WTC11 (cell line): ENCODE measurements at regions not wholly inside any gene's neighbourhood (a gene's known extent, or its start where the extent isn't known, plus 50 kb on each side); places are given as distances from the start of the nearest gene placed in this dataset.

Experiments
- ATAC-seq: fragments of 200-7000 bp; cut with Tn5 transposase; 2 replicates; pipeline ENCODE4 v1.10.0; 2021; ENCODE audit warnings: mild to moderate bottlenecking, moderate library complexity
- CTCF ChIA-PET: fragments of 300-600 bp; sonication (Branson Sonifier 250); formaldehyde crosslinking; loops from one replicate; lab custom pipeline; 2021; ENCODE audit warnings: antibody characterized with exemption; lab: Charles Lee
- POLR2A ChIA-PET: fragments of 350-600 bp; sonication (Branson Sonifier 250); formaldehyde crosslinking; loops from one replicate; lab custom pipeline; 2021; ENCODE audit warnings: antibody characterized with exemption; lab: Charles Lee
- DNase-seq: peaks from one replicate; pipeline ENCODE4 v3.0.0; 2021; ENCODE audit warnings: low spot score
- H3K27ac Mint-ChIP-seq: 2 replicates; pipeline ENCODE4 v1.8.0; 2021; ENCODE audit warnings: mixed read lengths
- H3K27me3 Mint-ChIP-seq: 2 replicates; pipeline ENCODE4 v1.8.0; 2021; ENCODE audit warnings: low read depth, mild to moderate bottlenecking, moderate library complexity, mixed read lengths
- H3K36me3 Mint-ChIP-seq: 2 replicates; pipeline ENCODE4 v1.8.0; 2021; ENCODE audit warnings: mixed read lengths
- H3K4me1 Mint-ChIP-seq: 2 replicates; pipeline ENCODE4 v1.8.0; 2022; ENCODE audit warnings: mixed read lengths
- H3K4me3 Mint-ChIP-seq: 2 replicates; pipeline ENCODE4 v1.8.0; 2021; ENCODE audit warnings: mild to moderate bottlenecking, moderate library complexity, mixed read lengths
- H3K9me3 Mint-ChIP-seq: 2 replicates; pipeline ENCODE4 v1.8.0; 2021; ENCODE audit warnings: mixed read lengths
- ATF1 ChIP-seq: sonication (generic); formaldehyde crosslinking; IDR thresholded peaks from 2 replicates; pipeline ENCODE4 v1.8.1; 2023; ENCODE audit warnings: mild to moderate bottlenecking, moderate library complexity, missing genetic modification reagents
- CBFB ChIP-seq: sonication (generic); formaldehyde crosslinking; IDR thresholded peaks from 2 replicates; pipeline ENCODE4 v1.8.1; 2022; ENCODE audit warnings: mild to moderate bottlenecking, low read depth, missing genetic modification reagents
- CREB1 ChIP-seq: sonication (generic); formaldehyde crosslinking; IDR thresholded peaks from 2 replicates; pipeline ENCODE4 v1.8.0; 2023; ENCODE audit warnings: mild to moderate bottlenecking, missing genetic modification reagents
- EMX1 ChIP-seq: fragments of 250-450 bp; sonication (Bioruptor Pico); IDR thresholded peaks from 2 replicates; pipeline ENCODE4 v1.8.0; 2021; ENCODE audit warnings: mild to moderate bottlenecking
- ETV6 ChIP-seq: sonication (generic); formaldehyde crosslinking; IDR thresholded peaks from 2 replicates; pipeline ENCODE4 v1.8.1; 2022; ENCODE audit warnings: mild to moderate bottlenecking, missing genetic modification reagents
- FOXP1 ChIP-seq: sonication (generic); formaldehyde crosslinking; IDR thresholded peaks from 2 replicates; pipeline ENCODE4 v1.8.0; 2022; ENCODE audit warnings: missing genetic modification reagents, mild to moderate bottlenecking, moderate library complexity, borderline replicate concordance
- IRF2 ChIP-seq: sonication (generic); formaldehyde crosslinking; IDR thresholded peaks from 2 replicates; pipeline ENCODE4 v1.8.0; 2022; ENCODE audit warnings: low read depth, missing genetic modification reagents, borderline replicate concordance
- JAZF1 ChIP-seq: fragments of 250-450 bp; sonication (Bioruptor Pico); IDR thresholded peaks from 2 replicates; pipeline ENCODE4 v1.9.0; 2021; ENCODE audit warnings: moderate library complexity, mild to moderate bottlenecking, inconsistent platforms
- MXD4 ChIP-seq: fragments of 250-450 bp; sonication (Bioruptor Pico); IDR thresholded peaks from 2 replicates; pipeline ENCODE4 v1.8.0; 2021; ENCODE audit warnings: mild to moderate bottlenecking, moderate library complexity, borderline replicate concordance
- MYBL2 ChIP-seq: sonication (generic); formaldehyde crosslinking; IDR thresholded peaks from 2 replicates; pipeline ENCODE4 v1.8.1; 2023; ENCODE audit warnings: mild to moderate bottlenecking, moderate library complexity, missing genetic modification reagents
- NFATC4 ChIP-seq: fragments of 250-450 bp; sonication (Bioruptor Pico); IDR thresholded peaks from 2 replicates; pipeline ENCODE4 v1.9.0; 2021; ENCODE audit warnings: mild to moderate bottlenecking
- PRRX2 ChIP-seq: fragments of 250-450 bp; sonication (Bioruptor Pico); IDR thresholded peaks from 2 replicates; pipeline ENCODE4 v1.8.0; 2021; ENCODE audit warnings: mild to moderate bottlenecking
- SMAD4 ChIP-seq: sonication (generic); formaldehyde crosslinking; IDR thresholded peaks from 2 replicates; pipeline ENCODE4 v1.8.0; 2022; ENCODE audit warnings: mild to moderate bottlenecking, missing genetic modification reagents
- TCF7 ChIP-seq: sonication (generic); formaldehyde crosslinking; IDR thresholded peaks from 2 replicates; pipeline ENCODE4 v1.8.0; 2022; ENCODE audit warnings: mild to moderate bottlenecking, low read depth, missing genetic modification reagents, moderate library complexity
- TP53 ChIP-seq: sonication (generic); formaldehyde crosslinking; IDR thresholded peaks from 2 replicates; pipeline ENCODE4 v1.8.1; 2023; ENCODE audit warnings: mild to moderate bottlenecking, missing genetic modification reagents
- ZBTB21 ChIP-seq: sonication (generic); formaldehyde crosslinking; IDR thresholded peaks from 2 replicates; pipeline ENCODE4 v1.8.1; 2023; ENCODE audit warnings: mild to moderate bottlenecking, missing genetic modification reagents, borderline replicate concordance
- ZNF138 ChIP-seq: sonication (generic); formaldehyde crosslinking; conservative IDR thresholded peaks from 2 replicates; pipeline ENCODE4 v1.8.1; 2022; ENCODE audit warnings: mild to moderate bottlenecking, moderate library complexity, missing genetic modification reagents
- ZNF219 ChIP-seq: sonication (generic); formaldehyde crosslinking; IDR thresholded peaks from 2 replicates; pipeline ENCODE4 v1.8.0; 2023; ENCODE audit warnings: missing genetic modification reagents, mild to moderate bottlenecking, borderline replicate concordance
- ZNF263 ChIP-seq: sonication (generic); formaldehyde crosslinking; IDR thresholded peaks from 2 replicates; pipeline ENCODE4 v1.8.1; 2022; ENCODE audit warnings: low read depth, mild to moderate bottlenecking, moderate library complexity, missing genetic modification reagents
- ZNF423 ChIP-seq: fragments of 250-450 bp; sonication (Bioruptor Pico); IDR thresholded peaks from 2 replicates; pipeline ENCODE4 v2.1.2; 2022; ENCODE audit warnings: mild to moderate bottlenecking, moderate library complexity
- TF ChIP-seq, protein P1 (sequence below): fragments of 250-450 bp; sonication (Bioruptor Pico); IDR thresholded peaks from 2 replicates; pipeline ENCODE4 v1.9.0; 2021; ENCODE audit warnings: moderate library complexity, mild to moderate bottlenecking, inconsistent platforms, borderline replicate concordance
- TF ChIP-seq, protein P2 (sequence below): fragments of 250-450 bp; sonication (Bioruptor Pico); IDR thresholded peaks from 2 replicates; pipeline ENCODE4 v2.1.2; 2022; ENCODE audit warnings: mild to moderate bottlenecking, moderate library complexity
- TF ChIP-seq, protein P3 (sequence below): sonication (generic); formaldehyde crosslinking; IDR thresholded peaks from 2 replicates; pipeline ENCODE4 v1.8.1; 2023; ENCODE audit warnings: mild to moderate bottlenecking, moderate library complexity, missing genetic modification reagents
- TF ChIP-seq, protein P4 (sequence below): sonication (generic); formaldehyde crosslinking; IDR thresholded peaks from 2 replicates; pipeline ENCODE4 v1.8.1; 2023; ENCODE audit warnings: mild to moderate bottlenecking, missing genetic modification reagents, moderate library complexity
- TF ChIP-seq, protein P5 (sequence below): fragments of 250-450 bp; sonication (Bioruptor Pico); IDR thresholded peaks from 2 replicates; pipeline ENCODE4 v1.9.0; 2021; ENCODE audit warnings: mild to moderate bottlenecking
- TF ChIP-seq, protein P6 (sequence below): sonication (generic); formaldehyde crosslinking; IDR thresholded peaks from 2 replicates; pipeline ENCODE4 v1.8.0; 2022; ENCODE audit warnings: mild to moderate bottlenecking, missing genetic modification reagents
- TF ChIP-seq, protein P7 (sequence below): sonication (generic); formaldehyde crosslinking; IDR thresholded peaks from 2 replicates; pipeline ENCODE4 v1.8.1; 2022; ENCODE audit warnings: low read depth, mild to moderate bottlenecking, moderate library complexity, missing genetic modification reagents, borderline replicate concordance

DNA sequence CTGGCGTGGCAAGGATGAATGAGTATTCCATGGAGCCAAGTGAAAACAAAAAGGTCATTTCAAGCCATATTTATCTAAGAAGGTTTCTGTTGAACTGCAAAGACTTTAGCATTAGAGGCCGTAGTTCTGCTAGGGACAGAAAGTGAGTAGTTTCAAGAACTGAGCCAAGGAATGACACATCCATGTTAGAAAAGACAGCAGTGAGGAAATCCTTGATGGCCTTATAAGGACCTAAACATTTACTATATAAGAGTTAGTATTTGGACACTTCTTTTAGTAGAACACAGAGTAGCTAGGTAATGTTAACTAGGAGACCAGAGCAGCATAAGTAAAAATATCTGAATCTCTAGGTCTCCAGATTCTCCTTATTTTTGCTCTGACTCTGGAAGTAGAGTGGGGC, 329.8 kb upstream of the SEMA3D start:
- Mint-ChIP-seq H3K27me3 (no peaks in the 10 kb centered on the region), H3K4me1 (0 out of 2 replicates have a peak, but pooled peaks cover 2% of the 10 kb centered on the region), H3K9me3 (no peaks in the 10 kb centered on the region), H3K36me3 (no peaks in the 10 kb centered on the region), H3K4me3 (no peak overlapping the region), H3K27ac (no peak overlapping the region)
- TF ChIP-seq ZNF423 (CRISPR knock-in tag), result no peak
- TF ChIP-seq ZBTB21 (CRISPR knock-in tag), result no peak
- POLR2A ChIA-PET, result no interaction called here
- ATAC-seq (no peak), DNase-seq (no peak)
- CTCF ChIA-PET, result no interaction called here

DNA sequence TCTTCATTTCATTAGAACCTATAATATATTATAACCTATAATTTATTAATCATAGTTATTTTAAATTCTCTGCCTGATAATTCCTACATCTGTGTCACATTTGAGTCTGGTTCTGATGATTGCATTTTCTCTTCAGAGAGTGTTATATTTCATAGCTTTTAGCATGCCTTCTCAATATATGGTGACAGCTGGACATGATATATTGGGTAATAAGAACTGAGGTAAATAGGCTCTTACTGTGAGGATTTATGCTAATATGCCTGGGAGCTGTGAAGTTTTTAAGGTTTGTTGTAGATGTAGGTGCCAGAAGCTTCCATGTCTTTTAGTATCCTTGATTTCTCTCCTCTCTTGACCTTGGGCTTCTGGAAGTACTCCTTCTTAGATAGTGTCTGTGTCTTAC, 325.9 kb upstream of the SEMA3D start:
- ATAC-seq, result no peak

DNA sequence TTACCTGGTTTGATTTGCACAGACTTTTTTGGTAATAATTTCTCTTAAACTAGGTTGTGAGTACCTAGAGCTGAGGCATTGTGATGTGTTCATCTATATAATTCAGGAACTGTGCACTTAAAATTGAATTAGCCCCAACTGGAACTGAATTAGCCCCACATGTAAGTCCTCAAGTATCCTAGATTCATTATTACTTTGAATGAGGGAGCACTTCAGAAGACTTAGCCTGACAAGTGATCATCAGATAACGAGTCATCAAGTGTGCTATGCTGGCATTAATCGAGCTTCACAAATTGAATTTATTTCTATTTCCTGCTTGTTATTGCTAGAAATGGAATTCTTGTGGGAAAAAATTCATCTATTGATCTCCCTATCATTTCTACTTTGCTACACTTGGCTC, 323.4 kb upstream of the SEMA3D start:
- Mint-ChIP-seq H3K4me1 (0 out of 2 replicates have a peak, but pooled peaks cover 2% of the 10 kb centered on the region), H3K27me3 (no peaks in the 10 kb centered on the region), H3K36me3 (no peaks in the 10 kb centered on the region), H3K9me3 (no peaks in the 10 kb centered on the region), H3K27ac (no peak overlapping the region), H3K4me3 (no peak overlapping the region)
- ATAC-seq, result no peak
- ChIA-PET POLR2A (no interaction called here), CTCF (no interaction called here)
- no peak for DNase-seq
- no peak for TF ChIP-seq CREB1 (CRISPR knock-in tag)
- TF ChIP-seq, protein P1, sequence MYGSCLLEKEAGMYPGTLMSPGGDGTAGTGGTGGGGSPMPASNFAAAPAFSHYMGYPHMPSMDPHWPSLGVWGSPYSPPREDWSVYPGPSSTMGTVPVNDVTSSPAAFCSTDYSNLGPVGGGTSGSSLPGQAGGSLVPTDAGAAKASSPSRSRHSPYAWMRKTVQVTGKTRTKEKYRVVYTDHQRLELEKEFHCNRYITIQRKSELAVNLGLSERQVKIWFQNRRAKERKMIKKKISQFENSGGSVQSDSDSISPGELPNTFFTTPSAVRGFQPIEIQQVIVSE, result no peak
- TF ChIP-seq CBFB, result no peak
- TF ChIP-seq, protein P2, sequence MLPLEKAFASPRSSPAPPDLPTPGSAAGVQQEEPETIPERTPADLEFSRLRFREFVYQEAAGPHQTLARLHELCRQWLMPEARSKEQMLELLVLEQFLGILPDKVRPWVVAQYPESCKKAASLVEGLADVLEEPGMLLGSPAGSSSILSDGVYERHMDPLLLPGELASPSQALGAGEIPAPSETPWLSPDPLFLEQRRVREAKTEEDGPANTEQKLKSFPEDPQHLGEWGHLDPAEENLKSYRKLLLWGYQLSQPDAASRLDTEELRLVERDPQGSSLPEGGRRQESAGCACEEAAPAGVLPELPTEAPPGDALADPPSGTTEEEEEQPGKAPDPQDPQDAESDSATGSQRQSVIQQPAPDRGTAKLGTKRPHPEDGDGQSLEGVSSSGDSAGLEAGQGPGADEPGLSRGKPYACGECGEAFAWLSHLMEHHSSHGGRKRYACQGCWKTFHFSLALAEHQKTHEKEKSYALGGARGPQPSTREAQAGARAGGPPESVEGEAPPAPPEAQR (CRISPR knock-in tag), result no peak
- TF ChIP-seq, protein P3, sequence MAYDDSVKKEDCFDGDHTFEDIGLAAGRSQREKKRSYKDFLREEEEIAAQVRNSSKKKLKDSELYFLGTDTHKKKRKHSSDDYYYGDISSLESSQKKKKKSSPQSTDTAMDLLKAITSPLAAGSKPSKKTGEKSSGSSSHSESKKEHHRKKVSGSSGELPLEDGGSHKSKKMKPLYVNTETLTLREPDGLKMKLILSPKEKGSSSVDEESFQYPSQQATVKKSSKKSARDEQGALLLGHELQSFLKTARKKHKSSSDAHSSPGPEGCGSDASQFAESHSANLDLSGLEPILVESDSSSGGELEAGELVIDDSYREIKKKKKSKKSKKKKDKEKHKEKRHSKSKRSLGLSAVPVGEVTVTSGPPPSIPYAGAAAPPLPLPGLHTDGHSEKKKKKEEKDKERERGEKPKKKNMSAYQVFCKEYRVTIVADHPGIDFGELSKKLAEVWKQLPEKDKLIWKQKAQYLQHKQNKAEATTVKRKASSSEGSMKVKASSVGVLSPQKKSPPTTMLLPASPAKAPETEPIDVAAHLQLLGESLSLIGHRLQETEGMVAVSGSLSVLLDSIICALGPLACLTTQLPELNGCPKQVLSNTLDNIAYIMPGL (CRISPR knock-in tag), result no peak
- TF ChIP-seq EMX1 (CRISPR knock-in tag), result no peak
- TF ChIP-seq PRRX2 (CRISPR knock-in tag), result no peak
- no peak for TF ChIP-seq ZNF263 (CRISPR knock-in tag)
- TF ChIP-seq TP53 (CRISPR knock-in tag), result no peak
- no peak for TF ChIP-seq FOXP1
- TF ChIP-seq ETV6, result no peak
- TF ChIP-seq ZNF219 (CRISPR knock-in tag), result no peak

More for the DNA sequence above, 325.9 kb upstream of the SEMA3D start:
- no peak overlapping the region for H3K4me3 Mint-ChIP-seq
- CTCF ChIA-PET, result interaction anchor here (0.9 kb wide), 1 partner anchor 471 kb away, joined by 3 read pairs; no protein-coding TSS in a partner anchor
- H3K27me3 Mint-ChIP-seq, result no peaks in the 10 kb centered on the region
- no peak for TF ChIP-seq ATF1 (CRISPR knock-in tag)
- TF ChIP-seq, protein P4, sequence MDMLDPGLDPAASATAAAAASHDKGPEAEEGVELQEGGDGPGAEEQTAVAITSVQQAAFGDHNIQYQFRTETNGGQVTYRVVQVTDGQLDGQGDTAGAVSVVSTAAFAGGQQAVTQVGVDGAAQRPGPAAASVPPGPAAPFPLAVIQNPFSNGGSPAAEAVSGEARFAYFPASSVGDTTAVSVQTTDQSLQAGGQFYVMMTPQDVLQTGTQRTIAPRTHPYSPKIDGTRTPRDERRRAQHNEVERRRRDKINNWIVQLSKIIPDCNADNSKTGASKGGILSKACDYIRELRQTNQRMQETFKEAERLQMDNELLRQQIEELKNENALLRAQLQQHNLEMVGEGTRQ (CRISPR knock-in tag), result no peak
- TF ChIP-seq MXD4 (CRISPR knock-in tag), result no peak
- no peak for TF ChIP-seq NFATC4 (CRISPR knock-in tag)
- no peak for TF ChIP-seq CREB1 (CRISPR knock-in tag)
- TF ChIP-seq, protein P5, sequence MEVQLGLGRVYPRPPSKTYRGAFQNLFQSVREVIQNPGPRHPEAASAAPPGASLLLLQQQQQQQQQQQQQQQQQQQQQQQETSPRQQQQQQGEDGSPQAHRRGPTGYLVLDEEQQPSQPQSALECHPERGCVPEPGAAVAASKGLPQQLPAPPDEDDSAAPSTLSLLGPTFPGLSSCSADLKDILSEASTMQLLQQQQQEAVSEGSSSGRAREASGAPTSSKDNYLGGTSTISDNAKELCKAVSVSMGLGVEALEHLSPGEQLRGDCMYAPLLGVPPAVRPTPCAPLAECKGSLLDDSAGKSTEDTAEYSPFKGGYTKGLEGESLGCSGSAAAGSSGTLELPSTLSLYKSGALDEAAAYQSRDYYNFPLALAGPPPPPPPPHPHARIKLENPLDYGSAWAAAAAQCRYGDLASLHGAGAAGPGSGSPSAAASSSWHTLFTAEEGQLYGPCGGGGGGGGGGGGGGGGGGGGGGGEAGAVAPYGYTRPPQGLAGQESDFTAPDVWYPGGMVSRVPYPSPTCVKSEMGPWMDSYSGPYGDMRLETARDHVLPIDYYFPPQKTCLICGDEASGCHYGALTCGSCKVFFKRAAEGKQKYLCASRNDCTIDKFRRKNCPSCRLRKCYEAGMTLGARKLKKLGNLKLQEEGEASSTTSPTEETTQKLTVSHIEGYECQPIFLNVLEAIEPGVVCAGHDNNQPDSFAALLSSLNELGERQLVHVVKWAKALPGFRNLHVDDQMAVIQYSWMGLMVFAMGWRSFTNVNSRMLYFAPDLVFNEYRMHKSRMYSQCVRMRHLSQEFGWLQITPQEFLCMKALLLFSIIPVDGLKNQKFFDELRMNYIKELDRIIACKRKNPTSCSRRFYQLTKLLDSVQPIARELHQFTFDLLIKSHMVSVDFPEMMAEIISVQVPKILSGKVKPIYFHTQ (CRISPR knock-in tag), result no peak
- TF ChIP-seq, protein P6, sequence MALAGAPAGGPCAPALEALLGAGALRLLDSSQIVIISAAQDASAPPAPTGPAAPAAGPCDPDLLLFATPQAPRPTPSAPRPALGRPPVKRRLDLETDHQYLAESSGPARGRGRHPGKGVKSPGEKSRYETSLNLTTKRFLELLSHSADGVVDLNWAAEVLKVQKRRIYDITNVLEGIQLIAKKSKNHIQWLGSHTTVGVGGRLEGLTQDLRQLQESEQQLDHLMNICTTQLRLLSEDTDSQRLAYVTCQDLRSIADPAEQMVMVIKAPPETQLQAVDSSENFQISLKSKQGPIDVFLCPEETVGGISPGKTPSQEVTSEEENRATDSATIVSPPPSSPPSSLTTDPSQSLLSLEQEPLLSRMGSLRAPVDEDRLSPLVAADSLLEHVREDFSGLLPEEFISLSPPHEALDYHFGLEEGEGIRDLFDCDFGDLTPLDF, result no peak
- TF ChIP-seq ZNF138 (CRISPR knock-in tag), result no peak
- TF ChIP-seq, protein P7, sequence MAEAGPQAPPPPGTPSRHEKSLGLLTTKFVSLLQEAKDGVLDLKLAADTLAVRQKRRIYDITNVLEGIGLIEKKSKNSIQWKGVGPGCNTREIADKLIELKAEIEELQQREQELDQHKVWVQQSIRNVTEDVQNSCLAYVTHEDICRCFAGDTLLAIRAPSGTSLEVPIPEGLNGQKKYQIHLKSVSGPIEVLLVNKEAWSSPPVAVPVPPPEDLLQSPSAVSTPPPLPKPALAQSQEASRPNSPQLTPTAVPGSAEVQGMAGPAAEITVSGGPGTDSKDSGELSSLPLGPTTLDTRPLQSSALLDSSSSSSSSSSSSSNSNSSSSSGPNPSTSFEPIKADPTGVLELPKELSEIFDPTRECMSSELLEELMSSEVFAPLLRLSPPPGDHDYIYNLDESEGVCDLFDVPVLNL, result no peak
- no peak for TF ChIP-seq TCF7
- no peak for TF ChIP-seq IRF2 (CRISPR knock-in tag)
- no peak for TF ChIP-seq MYBL2 (CRISPR knock-in tag)
- no peak for TF ChIP-seq SMAD4 (CRISPR knock-in tag)
- no peak for TF ChIP-seq JAZF1 (CRISPR knock-in tag)
- TF ChIP-seq, all 79 proteins: peak for 0
- Mint-ChIP-seq H3K27ac (no peak overlapping the region), H3K9me3 (no peaks in the 10 kb centered on the region), H3K36me3 (no peaks in the 10 kb centered on the region), H3K4me1 (0 out of 2 replicates have a peak, but pooled peaks cover 2% of the 10 kb centered on the region)
- POLR2A ChIA-PET, result no interaction called here
- DNase-seq, result no peak
